GM12878 (cell line): ENCODE measurements at regions not wholly inside any gene's neighbourhood (a gene's known extent, or its start where the extent isn't known, plus 50 kb on each side); places are given as distances from the start of the nearest gene placed in this dataset.
"Not testable (repeated sequence)": the region's sequence is repeated elsewhere in the genome, so short reads cannot be mapped to it uniquely, and the experiment has no call there.

ENCODE experiments used
- ATAC-seq: fragments of 200-7000 bp; cut with Tn5 transposase; 3 replicates; pipeline ENCODE4 v1.9.1; 2020; ENCODE audit warnings: mild to moderate bottlenecking, moderate library complexity
- BruUV-seq: library from RNA; stranded (reverse); fragments of 400-500 nt; replicated peaks from 2 replicates; lab custom pipeline; 2021; lab: Mats Ljungman, UMichigan
- CTCF ChIA-PET: fragments of 300-600 bp; sonication (Branson Sonifier 250); formaldehyde crosslinking; extraction: SDS; loops from one replicate; lab custom pipeline; 2021; ENCODE audit warnings: inconsistent platforms; lab: Yijun Ruan, JAX
- POLR2A ChIA-PET: fragments of 350-600 bp; formaldehyde crosslinking; extraction: SDS; loops from one replicate; lab custom pipeline; 2021; ENCODE audit warnings: inconsistent platforms; lab: Charles Lee
- RAD21 ChIA-PET: fragments of 300-600 bp; sonication (Branson Sonifier 250); formaldehyde crosslinking; loops from one replicate; lab custom pipeline; 2023; ENCODE audit warnings: antibody characterized with exemption; ENCODE audit not compliant: unreplicated experiment; lab: Charles Lee
- SMC1A ChIA-PET: fragments of 300-600 bp; sonication (Branson Sonifier 250); formaldehyde crosslinking; loops from one replicate; lab custom pipeline; 2023; ENCODE audit not compliant: unreplicated experiment, uncharacterized antibody; lab: Charles Lee
- DNase-seq: peaks from one replicate; pipeline ENCODE4 v3.0.0-alpha.2; 2011; ENCODE audit warnings: low read depth, low spot score
- FAIRE-seq: peaks from 3 replicates; lab custom pipeline; 2011; peaks lifted over from hg19 to GRCh38; lab: Jason Lieb, UNC
- H2AFZ ChIP-seq: 2 replicates; pipeline ENCODE4 v1.6.0; 2011; ENCODE audit warnings: low read depth, low read length, control low read depth; ENCODE audit not compliant: control insufficient read depth
- H3K27ac ChIP-seq: 2 replicates; pipeline ENCODE4 v1.5.1; 2011; ENCODE audit warnings: control low read depth; ENCODE audit not compliant: control insufficient read depth, insufficient read depth
- H3K27me3 ChIP-seq, 2 experiments: replicated peaks in 1 of 2; 2 replicates each; pipeline versions ENCODE4 v1.6.0 to v1.6.1; 2011; ENCODE audit warnings: low read length in 1 of 2; ENCODE audit not compliant: control insufficient read depth in 2 of 2, insufficient read depth in 2 of 2
- H3K36me3 ChIP-seq, 2 experiments: 2 replicates each; pipeline ENCODE4 v1.5.1; 2011; ENCODE audit warnings: low read length in 1 of 2; ENCODE audit not compliant: control insufficient read depth in 2 of 2, insufficient read depth in 2 of 2
- H3K4me1 ChIP-seq: 2 replicates; pipeline ENCODE4 v1.6.1; 2011; ENCODE audit warnings: mild to moderate bottlenecking, low read length, moderate library complexity, mixed read lengths; ENCODE audit not compliant: control insufficient read depth, insufficient read depth
- H3K4me2 ChIP-seq: 2 replicates; pipeline ENCODE4 v1.6.0; 2011; ENCODE audit warnings: control low read depth; ENCODE audit not compliant: control insufficient read depth, insufficient read depth
- H3K4me3 ChIP-seq: fragments of 200-600 bp; sonication (generic); 2 replicates; pipeline ENCODE4 v1.5.1; 2016
- H3K79me2 ChIP-seq: 2 replicates; pipeline ENCODE4 v1.6.0; 2011; ENCODE audit warnings: low read length; ENCODE audit not compliant: control insufficient read depth, insufficient read depth
- H3K9ac ChIP-seq: 2 replicates; pipeline ENCODE4 v1.8.0; 2011; ENCODE audit warnings: low read length, control low read depth, mixed read lengths; ENCODE audit not compliant: control insufficient read depth, insufficient read depth
- H3K9me3 ChIP-seq: replicated peaks from 3 replicates; pipeline ENCODE4 v1.5.1; 2011; ENCODE audit warnings: mild to moderate bottlenecking, low read length; ENCODE audit not compliant: control insufficient read depth, insufficient read depth
- H4K20me1 ChIP-seq: 2 replicates; pipeline ENCODE4 v1.6.0; 2011; ENCODE audit not compliant: control insufficient read depth, insufficient read depth
- NKRF ChIP-seq: fragments of 450-650 bp; conservative IDR thresholded peaks from 2 replicates; pipeline ENCODE4 v1.6.1; 2017; ENCODE audit warnings: mild to moderate bottlenecking, moderate library complexity
- WGBS: methylation state at CpG from one replicate; pipeline ENCODE4 v1.1.6; 2016; ENCODE audit warnings: low lambda C conversion rate; ENCODE audit not compliant: insufficient replicate concordance, insufficient coverage; ENCODE audit errors: missing lambda C conversion rate; 5-methylcytosine and 5-hydroxymethylcytosine counted together
- in situ Hi-C: fragments of 300-500 bp; cut with MboI; formaldehyde crosslinking; loops from 9 replicates; pipeline ENCODE4 v1.14.3; 2018; ENCODE audit warnings: mixed read lengths
- intact Hi-C: fragments of 100-400 bp; cut with micrococcal nuclease; formaldehyde crosslinking; loops from one replicate; pipeline ENCODE4 v1.14.2; 2022; ENCODE audit not compliant: unreplicated experiment

- in situ Hi-C loops (no loop called here), intact Hi-C loops (loop anchor here (1.0 to 2.0 kb wide), 2 partner anchors 18 to 179 kb away; no protein-coding TSS in a partner anchor)
- SMC1A ChIA-PET: interaction anchor here (0.6 to 5.0 kb wide), 4 partner anchors 16 to 819 kb away, joined by 3 to 36 read pairs (median 6); no protein-coding TSS in a partner anchor
- BruUV-seq: no TSS peak
- no peaks in the 10 kb centered on the region for H3K36me3 ChIP-seq
- CTCF ChIA-PET: interaction anchor here (0.6 to 3.5 kb wide), 9 partner anchors 16 to 328 kb away, joined by 3 to 14 read pairs (median 5); no protein-coding TSS in a partner anchor
- no peak for TF ChIP-seq NKRF
- no peak overlapping the region for H3K4me3 ChIP-seq
- no peak overlapping the region for H3K9ac ChIP-seq
- FAIRE-seq (no peak), ATAC-seq (no peak), DNase-seq (no peak)
- no peaks in the 10 kb centered on the region for H4K20me1 ChIP-seq
- H3K27ac ChIP-seq: no peak overlapping the region
- no peaks in the 10 kb centered on the region for H3K27me3 ChIP-seq
- no peaks in the 10 kb centered on the region for H3K79me2 ChIP-seq
- H3K9me3 ChIP-seq: no peaks in the 10 kb centered on the region
- H3K4me1 ChIP-seq: no peaks in the 10 kb centered on the region
- RAD21 ChIA-PET: interaction anchor here (0.7 to 1.8 kb wide), 5 partner anchors 9 to 822 kb away, joined by 3 to 5 read pairs (median 3); no protein-coding TSS in a partner anchor
- H2AFZ ChIP-seq: no peak overlapping the region
- POLR2A ChIA-PET: no interaction called here
- 72% methylated on average over 4 of the region's 5 CpGs for WGBS
- no peak overlapping the region for H3K4me2 ChIP-seq
Measured at GRCh38 chr10:32189400-32190084, 133.3 kb upstream of the KIF5B start.

- intact Hi-C loops, H3K79me2 ChIP-seq, H3K27me3 ChIP-seq, H3K4me2 ChIP-seq, H3K4me1 ChIP-seq, H3K27ac ChIP-seq, H4K20me1 ChIP-seq, in situ Hi-C loops, FAIRE-seq, SMC1A ChIA-PET, POLR2A ChIA-PET, H3K36me3 ChIP-seq, DNase-seq, CTCF ChIA-PET, BruUV-seq, H3K4me3 ChIP-seq, H3K9me3 ChIP-seq, ATAC-seq, H3K9ac ChIP-seq, RAD21 ChIA-PET, H2AFZ ChIP-seq: not testable (repeated sequence)
- 74% methylated on average over 15 of the region's 15 CpGs for WGBS
Measured at GRCh38 chr10:32188601-32189000, 132.4 kb upstream of the KIF5B start.
